ENCODE measurements at regions not wholly inside any gene's neighbourhood (a gene's known extent, or its start where the extent isn't known, plus 50 kb on each side); places are given as distances from the start of the nearest gene placed in this dataset.

- Histone ChIP-seq H2AFZ (ENCODE audit: low read depth, low read length, poor library complexity, severe bottlenecking) (no peak overlapping the region), H3K9ac (ENCODE audit: low read length) (no peak overlapping the region)
- TF ChIP-seq RAD21 (IDR thresholded peaks at IDR 0.05; ENCODE audit: low read depth) (no peak), MAX (IDR thresholded peaks at IDR 0.05) (no peak)
Observed at GRCh38 chr18:45493830-45494229, 121.4 kb upstream of the SLC14A2 start.

GRCh38 chr18:45494811-45495210, 120.5 kb upstream of the SLC14A2 start:
- peaks cover 14% of the 10 kb centered on the region; the same call in 1 of the 2 replicates for H3K27me3 ChIP-seq (ENCODE audit: insufficient read depth, low read length)
- no TSS peak for BruUV-seq (replicated peaks)

More at GRCh38 chr18:45493830-45494229, 121.4 kb upstream of the SLC14A2 start:
- DNase-seq (ENCODE audit: low read depth, low spot score): no peak
- POLR2A ChIA-PET: no interaction called here
- RAD21 ChIA-PET (ENCODE audit: low non-redundant PET in 1 of 2, low total read pairs in 2 of 2, uncharacterized antibody in 2 of 2, unreplicated experiment in 2 of 2): no interaction called here
- Histone ChIP-seq H3K9me3 (ENCODE audit: control insufficient read depth in 1 of 2, insufficient read depth in 1 of 2, low read depth in 1 of 2, low read length in 2 of 2) (no peaks in the 10 kb centered on the region), H3K36me3 (ENCODE audit: control insufficient read depth in 1 of 2, insufficient read depth in 2 of 2, low read length in 2 of 2) (no peaks in the 10 kb centered on the region), H3K4me2 (ENCODE audit: low read length) (no peak overlapping the region), H3K4me1 (ENCODE audit: control insufficient read depth in 1 of 2, insufficient read depth in 2 of 2, low read length in 2 of 2) (no peaks in the 10 kb centered on the region), H3K9me2 (ENCODE audit: insufficient read depth) (no peaks in the 10 kb centered on the region), H3K27ac (ENCODE audit: low read depth, low read length) (no peak overlapping the region), H4K20me1 (ENCODE audit: insufficient read depth) (no peaks in the 10 kb centered on the region), H3K4me3 (replicated peaks in 1 of 2; ENCODE audit: low read depth in 1 of 2, low read length in 2 of 2) (no peak overlapping the region), H3K27me3 (ENCODE audit: insufficient read depth, low read length) (0 out of 2 replicates have a peak, but pooled peaks cover 10% of the 10 kb centered on the region), H3K79me2 (ENCODE audit: insufficient read depth, low read length) (no peaks in the 10 kb centered on the region)
- ATAC-seq: no peak
- CTCF ChIA-PET: no interaction called here
- BruUV-seq (replicated peaks): no TSS peak
- intact Hi-C loops (cut with micrococcal nuclease): no loop called here

More at GRCh38 chr18:45494811-45495210, 120.5 kb upstream of the SLC14A2 start:
- no peak overlapping the region for H2AFZ ChIP-seq (ENCODE audit: low read depth, low read length, poor library complexity, severe bottlenecking)
- H3K4me3 ChIP-seq (replicated peaks in 1 of 2; ENCODE audit: low read depth in 1 of 2, low read length in 2 of 2): no peak overlapping the region
- ChIA-PET POLR2A (no interaction called here), RAD21 (ENCODE audit: low non-redundant PET in 1 of 2, low total read pairs in 2 of 2, uncharacterized antibody in 2 of 2, unreplicated experiment in 2 of 2) (no interaction called here), CTCF (no interaction called here)
- no peaks in the 10 kb centered on the region for H3K9me3 ChIP-seq (ENCODE audit: control insufficient read depth in 1 of 2, insufficient read depth in 1 of 2, low read depth in 1 of 2, low read length in 2 of 2)
- no peaks in the 10 kb centered on the region for H3K9me2 ChIP-seq (ENCODE audit: insufficient read depth)
- DNase-seq (ENCODE audit: low read depth, low spot score): no peak
- no peak overlapping the region for H3K9ac ChIP-seq (ENCODE audit: low read length)
- H3K79me2 ChIP-seq (ENCODE audit: insufficient read depth, low read length): no peaks in the 10 kb centered on the region
- no peak overlapping the region for H3K4me2 ChIP-seq (ENCODE audit: low read length)
- no peaks in the 10 kb centered on the region for H3K36me3 ChIP-seq (ENCODE audit: control insufficient read depth in 1 of 2, insufficient read depth in 2 of 2, low read length in 2 of 2)
- no peak for ATAC-seq
- no peak for TF ChIP-seq SRF (IDR thresholded peaks at IDR 0.05; ENCODE audit: low read depth)
- no peak for TF ChIP-seq POLR2A (IDR thresholded peaks at IDR 0.05; ENCODE audit: borderline replicate concordance, extremely low read depth, insufficient read depth, insufficient read length)
- TF ChIP-seq JUND (IDR thresholded peaks at IDR 0.05): no peak
- no peak for TF ChIP-seq POLR2AphosphoS5 (IDR thresholded peaks at IDR 0.05; ENCODE audit: low read depth, low read length)
- no peak for TF ChIP-seq EGR1 (IDR thresholded peaks at IDR 0.05; ENCODE audit: low read depth)
- H3K4me1 ChIP-seq (ENCODE audit: control insufficient read depth in 1 of 2, insufficient read depth in 2 of 2, low read length in 2 of 2): no peaks in the 10 kb centered on the region
- no peak overlapping the region for H3K27ac ChIP-seq (ENCODE audit: low read depth, low read length)
- intact Hi-C loops (cut with micrococcal nuclease): no loop called here
- no peaks in the 10 kb centered on the region for H4K20me1 ChIP-seq (ENCODE audit: insufficient read depth)
